Mesendoderm (in vitro differentiated cells): ENCODE measurements at regions not wholly inside any gene's neighbourhood (a gene's known extent, or its start where the extent isn't known, plus 50 kb on each side); places are given as distances from the start of the nearest gene placed in this dataset.
A peak's percentile ranks its signal among the peaks of the same experiment; 100 is the strongest.
"Not testable (repeated sequence)": the region's sequence is repeated elsewhere in the genome, so short reads cannot be mapped to it uniquely, and the experiment has no call there.

Source experiments
- DNase-seq: peaks from one replicate; pipeline ENCODE4 v3.0.0; 2013
- H2AK5ac ChIP-seq: 2 replicates; pipeline ENCODE4 v1.6.1; 2013; ENCODE audit warnings: low read length, inconsistent platforms
- H2BK120ac ChIP-seq: 2 replicates; pipeline ENCODE4 v1.6.1; 2013; ENCODE audit warnings: low read depth, mild to moderate bottlenecking, low read length, moderate library complexity, mixed read lengths
- H2BK15ac ChIP-seq: replicated peaks from 2 replicates; pipeline ENCODE4 v1.6.1; 2013; ENCODE audit warnings: low read depth, mild to moderate bottlenecking, moderate library complexity
- H2BK5ac ChIP-seq: 2 replicates; pipeline ENCODE4 v1.6.1; 2013; ENCODE audit warnings: low read length, inconsistent platforms
- H3K18ac ChIP-seq: 2 replicates; pipeline ENCODE4 v1.6.1; 2013; ENCODE audit warnings: mild to moderate bottlenecking, low read length, mixed read lengths
- H3K23ac ChIP-seq: one replicate; pipeline ENCODE4 v1.6.1; 2013; ENCODE audit warnings: low read length
- H3K27ac ChIP-seq: 2 replicates; pipeline ENCODE4 v1.5.1; 2013; ENCODE audit warnings: low read depth, mild to moderate bottlenecking, inconsistent platforms, low read length, moderate library complexity
- H3K27me3 ChIP-seq: 2 replicates; pipeline ENCODE4 v1.6.1; 2013; ENCODE audit warnings: low read length, control low read depth, mild to moderate bottlenecking, inconsistent platforms; ENCODE audit not compliant: insufficient read depth, poor library complexity
- H3K36me3 ChIP-seq: 2 replicates; pipeline ENCODE4 v1.6.1; 2013; ENCODE audit warnings: low read length, inconsistent platforms; ENCODE audit not compliant: control insufficient read depth, insufficient read depth
- H3K4ac ChIP-seq: one replicate; pipeline ENCODE4 v1.6.1; 2013; ENCODE audit warnings: low read depth, mild to moderate bottlenecking, low read length, moderate library complexity
- H3K4me1 ChIP-seq: 2 replicates; pipeline ENCODE4 v1.6.1; 2013; ENCODE audit warnings: low read depth, low read length, inconsistent platforms; ENCODE audit not compliant: control insufficient read depth
- H3K4me2 ChIP-seq: 2 replicates; pipeline ENCODE4 v1.6.1; 2013; ENCODE audit warnings: low read length
- H3K4me3 ChIP-seq: 2 replicates; pipeline ENCODE4 v1.5.1; 2013; ENCODE audit warnings: mild to moderate bottlenecking, low read length
- H3K56ac ChIP-seq: one replicate; pipeline ENCODE4 v1.6.1; 2013; ENCODE audit warnings: low read length
- H3K79me1 ChIP-seq: 2 replicates; pipeline ENCODE4 v1.6.1; 2013; ENCODE audit warnings: low read length, inconsistent platforms
- H3K79me2 ChIP-seq: 2 replicates; pipeline ENCODE4 v1.6.1; 2013; ENCODE audit warnings: mild to moderate bottlenecking, low read length; ENCODE audit not compliant: control insufficient read depth, insufficient read depth
- H3K9ac ChIP-seq: 2 replicates; pipeline ENCODE4 v1.6.1; 2013; ENCODE audit warnings: low read length, inconsistent platforms
- H4K5ac ChIP-seq: one replicate; pipeline ENCODE4 v1.6.1; 2013; ENCODE audit warnings: low read length
- H4K8ac ChIP-seq: one replicate; pipeline ENCODE4 v1.6.1; 2013; ENCODE audit warnings: low read depth, mild to moderate bottlenecking, control low read depth, low read length, moderate library complexity
- WGBS: extraction: QIAGEN DNeasy Blood & Tissue Kit; methylation state at CpG from one replicate; pipeline ENCODE4 v1.1.7; 2013; ENCODE audit warnings: low lambda C conversion rate, missing lambda C conversion rate; ENCODE audit not compliant: insufficient coverage; ENCODE audit errors: extremely low coverage; 5-methylcytosine and 5-hydroxymethylcytosine counted together

- H3K36me3 ChIP-seq = no peaks in the 10 kb centered on the region
- no peak for DNase-seq
- no peaks in the 10 kb centered on the region for H3K79me1 ChIP-seq
- no peak overlapping the region for H3K4me3 ChIP-seq
- no peak overlapping the region for H2AK5ac ChIP-seq
- no peaks in the 10 kb centered on the region for H3K4me1 ChIP-seq
- no peak overlapping the region for H3K56ac ChIP-seq
- no peak overlapping the region for H3K9ac ChIP-seq
- H3K79me2 ChIP-seq = no peaks in the 10 kb centered on the region
- no CpG with 5 or more reads among the region's 4 CpGs for WGBS
- no peak overlapping the region for H3K4ac ChIP-seq
- H3K27ac ChIP-seq = no peak overlapping the region
- no peak overlapping the region for H3K18ac ChIP-seq
- no peak overlapping the region for H2BK5ac ChIP-seq
- H3K27me3 ChIP-seq = no peaks in the 10 kb centered on the region
- no peak overlapping the region for H2BK15ac ChIP-seq
- no peak overlapping the region for H4K8ac ChIP-seq
- no peak overlapping the region for H3K4me2 ChIP-seq
- H4K5ac ChIP-seq = no peak overlapping the region
- H3K23ac ChIP-seq = no peak overlapping the region
- H2BK120ac ChIP-seq = no peak overlapping the region
Measured at GRCh38 chr13:56622840-56623239, 517.9 kb upstream of the PRR20A start.

GRCh38 chr13:56628886-56629285 lies 511.8 kb upstream of the PRR20A start:
- H3K9ac ChIP-seq, H3K79me2 ChIP-seq, H4K8ac ChIP-seq, H3K4me3 ChIP-seq, H3K4ac ChIP-seq, H2AK5ac ChIP-seq, H2BK15ac ChIP-seq, H3K27ac ChIP-seq, H2BK5ac ChIP-seq, H3K4me2 ChIP-seq, H3K23ac ChIP-seq, H3K56ac ChIP-seq, H2BK120ac ChIP-seq, H3K79me1 ChIP-seq, H3K27me3 ChIP-seq, H3K18ac ChIP-seq, H3K4me1 ChIP-seq, H4K5ac ChIP-seq, DNase-seq, H3K36me3 ChIP-seq: not testable (repeated sequence)
- no CpG with 5 or more reads among the region's 6 CpGs for WGBS

- not testable (repeated sequence) for H3K56ac ChIP-seq, DNase-seq, H2BK5ac ChIP-seq, H4K8ac ChIP-seq, H3K4me2 ChIP-seq, H2AK5ac ChIP-seq, H3K9ac ChIP-seq, H2BK120ac ChIP-seq, H3K36me3 ChIP-seq, H3K18ac ChIP-seq, H3K79me1 ChIP-seq, H3K23ac ChIP-seq, H3K4me1 ChIP-seq, H3K79me2 ChIP-seq, H2BK15ac ChIP-seq, H4K5ac ChIP-seq, H3K4ac ChIP-seq, H3K27me3 ChIP-seq, H3K27ac ChIP-seq, H3K4me3 ChIP-seq
- WGBS = no CpG with 5 or more reads among the region's 3 CpGs
Measured at GRCh38 chr13:56631060-56631459, 509.7 kb upstream of the PRR20A start.

GRCh38 chr13:56653043-56653442 lies 487.7 kb upstream of the PRR20A start:
- Histone ChIP-seq H2AK5ac (no peak overlapping the region), H3K23ac (no peak overlapping the region), H3K27me3 (no peaks in the 10 kb centered on the region), H3K36me3 (no peaks in the 10 kb centered on the region), H3K9ac (no peak overlapping the region), H3K79me1 (no peaks in the 10 kb centered on the region), H4K8ac (no peak overlapping the region), H2BK120ac (no peak overlapping the region), H2BK15ac (no peak overlapping the region), H4K5ac (no peak overlapping the region), H3K79me2 (no peaks in the 10 kb centered on the region), H3K4me2 (no peak overlapping the region), H3K4ac (no peak overlapping the region), H3K4me1 (no peaks in the 10 kb centered on the region), H3K56ac (no peak overlapping the region), H3K27ac (no peak overlapping the region), H3K4me3 (no peak overlapping the region), H3K18ac (no peak overlapping the region), H2BK5ac (no peak overlapping the region)
- no CpG with 5 or more reads among the region's 2 CpGs for WGBS
- DNase-seq = no peak

- Histone ChIP-seq H3K79me1 (no peaks in the 10 kb centered on the region), H3K4me1 (no peaks in the 10 kb centered on the region), H2BK120ac (no peak overlapping the region), H3K9ac (no peak overlapping the region), H4K8ac (no peak overlapping the region), H2BK15ac (no peak overlapping the region), H3K56ac (no peak overlapping the region), H3K27ac (no peak overlapping the region), H2AK5ac (no peak overlapping the region), H3K18ac (no peak overlapping the region), H2BK5ac (no peak overlapping the region), H4K5ac (no peak overlapping the region), H3K36me3 (no peaks in the 10 kb centered on the region), H3K27me3 (no peaks in the 10 kb centered on the region), H3K4me3 (no peak overlapping the region), H3K4me2 (no peak overlapping the region), H3K23ac (no peak overlapping the region), H3K79me2 (no peaks in the 10 kb centered on the region), H3K4ac (no peak overlapping the region)
- DNase-seq = no peak
- no CpG with 5 or more reads among the region's 23 CpGs for WGBS
Measured at GRCh38 chr13:56659041-56659471, 481.7 kb upstream of the PRR20A start.

GRCh38 chr13:56670563-56670962 lies 470.2 kb upstream of the PRR20A start:
- no peaks in the 10 kb centered on the region for H3K36me3 ChIP-seq
- no peak overlapping the region for H2BK5ac ChIP-seq
- no peak overlapping the region for H3K23ac ChIP-seq
- H2BK120ac ChIP-seq = no peak overlapping the region
- no peaks in the 10 kb centered on the region for H3K4me1 ChIP-seq
- no peak overlapping the region for H3K4me2 ChIP-seq
- no peaks in the 10 kb centered on the region for H3K79me1 ChIP-seq
- no peaks in the 10 kb centered on the region for H3K27me3 ChIP-seq
- H3K4me3 ChIP-seq = no peak overlapping the region
- DNase-seq = peak; percentile 5
- H2AK5ac ChIP-seq = no peak overlapping the region
- no peak overlapping the region for H2BK15ac ChIP-seq
- no peak overlapping the region for H4K8ac ChIP-seq
- H3K27ac ChIP-seq = no peak overlapping the region
- WGBS = no CpG with 5 or more reads among the region's 2 CpGs
- no peaks in the 10 kb centered on the region for H3K79me2 ChIP-seq
- no peak overlapping the region for H4K5ac ChIP-seq
- no peak overlapping the region for H3K18ac ChIP-seq
- no peak overlapping the region for H3K4ac ChIP-seq
- H3K56ac ChIP-seq = no peak overlapping the region
- no peak overlapping the region for H3K9ac ChIP-seq
